WTC11 (cell line): ENCODE measurements at regions not wholly inside any gene's neighbourhood (a gene's known extent, or its start where the extent isn't known, plus 50 kb on each side); places are given as distances from the start of the nearest gene placed in this dataset.
"Not testable (repeated sequence)": the region's sequence is repeated elsewhere in the genome, so short reads cannot be mapped to it uniquely, and the experiment has no call there.

Source experiments
- ATAC-seq: fragments of 200-7000 bp; cut with Tn5 transposase; 2 replicates; pipeline ENCODE4 v1.10.0; 2021; ENCODE audit warnings: mild to moderate bottlenecking, moderate library complexity
- CTCF ChIA-PET: fragments of 300-600 bp; sonication (Branson Sonifier 250); formaldehyde crosslinking; loops from one replicate; lab custom pipeline; 2021; ENCODE audit warnings: antibody characterized with exemption; lab: Charles Lee
- POLR2A ChIA-PET: fragments of 350-600 bp; sonication (Branson Sonifier 250); formaldehyde crosslinking; loops from one replicate; lab custom pipeline; 2021; ENCODE audit warnings: antibody characterized with exemption; lab: Charles Lee
- DNase-seq: peaks from one replicate; pipeline ENCODE4 v3.0.0; 2021; ENCODE audit warnings: low spot score
- H3K27ac Mint-ChIP-seq: 2 replicates; pipeline ENCODE4 v1.8.0; 2021; ENCODE audit warnings: mixed read lengths
- H3K27me3 Mint-ChIP-seq: 2 replicates; pipeline ENCODE4 v1.8.0; 2021; ENCODE audit warnings: low read depth, mild to moderate bottlenecking, moderate library complexity, mixed read lengths
- H3K36me3 Mint-ChIP-seq: 2 replicates; pipeline ENCODE4 v1.8.0; 2021; ENCODE audit warnings: mixed read lengths
- H3K4me1 Mint-ChIP-seq: 2 replicates; pipeline ENCODE4 v1.8.0; 2022; ENCODE audit warnings: mixed read lengths
- H3K4me3 Mint-ChIP-seq: 2 replicates; pipeline ENCODE4 v1.8.0; 2021; ENCODE audit warnings: mild to moderate bottlenecking, moderate library complexity, mixed read lengths
- H3K9me3 Mint-ChIP-seq: 2 replicates; pipeline ENCODE4 v1.8.0; 2021; ENCODE audit warnings: mixed read lengths
- AFF4 ChIP-seq: sonication (generic); formaldehyde crosslinking; IDR thresholded peaks from 2 replicates; pipeline ENCODE4 v1.8.1; 2023; ENCODE audit warnings: mild to moderate bottlenecking, missing genetic modification reagents, borderline replicate concordance
- ARID4B ChIP-seq: sonication (generic); formaldehyde crosslinking; IDR thresholded peaks from 2 replicates; pipeline ENCODE4 v1.8.0; 2023; ENCODE audit warnings: missing genetic modification reagents, mild to moderate bottlenecking, borderline replicate concordance
- ETV6 ChIP-seq: sonication (generic); formaldehyde crosslinking; IDR thresholded peaks from 2 replicates; pipeline ENCODE4 v1.8.1; 2022; ENCODE audit warnings: mild to moderate bottlenecking, missing genetic modification reagents
- GRHL2 ChIP-seq: fragments of 250-450 bp; sonication (Bioruptor Pico); IDR thresholded peaks from 2 replicates; pipeline ENCODE4 v1.8.0; 2022; ENCODE audit warnings: mild to moderate bottlenecking, moderate library complexity; ENCODE audit not compliant: insufficient replicate concordance, severe bottlenecking
- GTF2I ChIP-seq: fragments of 250-450 bp; sonication (Bioruptor Pico); conservative IDR thresholded peaks from 2 replicates; pipeline ENCODE4 v1.4.0; 2021; ENCODE audit warnings: mild to moderate bottlenecking
- HMGXB4 ChIP-seq: sonication (generic); formaldehyde crosslinking; IDR thresholded peaks from 2 replicates; pipeline ENCODE4 v1.8.1; 2023; ENCODE audit warnings: mild to moderate bottlenecking, moderate library complexity, missing genetic modification reagents
- MAX ChIP-seq: sonication (generic); formaldehyde crosslinking; IDR thresholded peaks from 2 replicates; pipeline ENCODE4 v1.8.0; 2022; ENCODE audit warnings: mild to moderate bottlenecking, missing genetic modification reagents
- NR1H2 ChIP-seq: sonication (generic); formaldehyde crosslinking; IDR thresholded peaks from 2 replicates; pipeline ENCODE4 v1.9.0; 2021; ENCODE audit warnings: mild to moderate bottlenecking, moderate library complexity, missing genetic modification reagents
- PRRX2 ChIP-seq: fragments of 250-450 bp; sonication (Bioruptor Pico); IDR thresholded peaks from 2 replicates; pipeline ENCODE4 v1.8.0; 2021; ENCODE audit warnings: mild to moderate bottlenecking
- SP1 ChIP-seq: sonication (generic); formaldehyde crosslinking; conservative IDR thresholded peaks from 2 replicates; pipeline ENCODE4 v1.8.1; 2022; ENCODE audit warnings: missing genetic modification reagents
- TCF7 ChIP-seq: sonication (generic); formaldehyde crosslinking; IDR thresholded peaks from 2 replicates; pipeline ENCODE4 v1.8.0; 2022; ENCODE audit warnings: mild to moderate bottlenecking, low read depth, missing genetic modification reagents, moderate library complexity
- ZNF232 ChIP-seq: sonication (generic); formaldehyde crosslinking; IDR thresholded peaks from 2 replicates; pipeline ENCODE4 v1.8.0; 2022; ENCODE audit warnings: mild to moderate bottlenecking, missing genetic modification reagents
- ZNF317 ChIP-seq: sonication (generic); formaldehyde crosslinking; IDR thresholded peaks from 2 replicates; pipeline ENCODE4 v1.8.1; 2023; ENCODE audit warnings: low read depth, mild to moderate bottlenecking, moderate library complexity, missing genetic modification reagents, borderline replicate concordance
- ZNF425 ChIP-seq: fragments of 250-450 bp; sonication (Bioruptor Pico); conservative IDR thresholded peaks from 2 replicates; pipeline ENCODE4 v1.9.0; 2021; ENCODE audit warnings: mild to moderate bottlenecking
- ZNF671 ChIP-seq: fragments of 250-450 bp; sonication (Bioruptor Pico); IDR thresholded peaks from 2 replicates; pipeline ENCODE4 v1.8.0; 2021; ENCODE audit warnings: mild to moderate bottlenecking

GRCh38 chrX:128676651-128677050 is 624.4 kb upstream of the ACTRT1 start (continued):
- TF ChIP-seq GRHL2 (no peak), ARID4B (CRISPR knock-in tag) (no peak), NR1H2 (no peak)

- not testable (repeated sequence) for H3K27me3 Mint-ChIP-seq, H3K27ac Mint-ChIP-seq, ATAC-seq, H3K4me1 Mint-ChIP-seq, H3K4me3 Mint-ChIP-seq
- DNase-seq: peak; percentile 16
- peaks cover 17% of the 10 kb centered on the region for H3K36me3 Mint-ChIP-seq
- peaks cover 28% of the 10 kb centered on the region for H3K9me3 Mint-ChIP-seq
- ChIA-PET POLR2A (interaction anchor here (0.6 kb wide), 1 partner anchor 206 kb away, joined by 4 read pairs; no protein-coding TSS in a partner anchor), CTCF (interaction anchor here (0.7 kb wide), 1 partner anchor 107 kb away, joined by 3 read pairs; no protein-coding TSS in a partner anchor)
These were observed 622.3 kb upstream of the ACTRT1 start for GRCh38 chrX:128674326-128675086.

GRCh38 chrX:128664211-128664610 is 612.0 kb upstream of the ACTRT1 start:
- DNase-seq: no peak
- no peak overlapping the region for H3K27ac Mint-ChIP-seq
- H3K4me3 Mint-ChIP-seq: no peak overlapping the region
- no peaks in the 10 kb centered on the region; the same call in 1 of the 2 replicates for H3K27me3 Mint-ChIP-seq
- ATAC-seq: no peak
- ChIA-PET POLR2A (no interaction called here), CTCF (no interaction called here)
- no peaks in the 10 kb centered on the region for H3K4me1 Mint-ChIP-seq
- TF ChIP-seq PRRX2: no peak
- no peak for TF ChIP-seq HMGXB4 (CRISPR knock-in tag)
- no peak for TF ChIP-seq ETV6 (CRISPR knock-in tag)
- TF ChIP-seq SP1 (CRISPR knock-in tag): no peak
- TF ChIP-seq TCF7 (CRISPR knock-in tag): no peak
- no peak for TF ChIP-seq ZNF425
- TF ChIP-seq ZNF671 (CRISPR knock-in tag): no peak
- TF ChIP-seq ZNF232 (CRISPR knock-in tag): no peak
- TF ChIP-seq MAX (CRISPR knock-in tag): no peak
- TF ChIP-seq ZNF317: no peak
- TF ChIP-seq GTF2I (CRISPR knock-in tag): no peak
- no peak for TF ChIP-seq AFF4 (CRISPR knock-in tag)
- H3K9me3 Mint-ChIP-seq: peaks cover 4% of the 10 kb centered on the region; the same call in 1 of the 2 replicates
- H3K36me3 Mint-ChIP-seq: peaks cover 9% of the 10 kb centered on the region
